ENCODE measurements at regions not wholly inside any gene's neighbourhood (a gene's known extent, or its start where the extent isn't known, plus 50 kb on each side); places are given as distances from the start of the nearest gene placed in this dataset.
A peak's percentile ranks its signal among the peaks of the same experiment; 100 is the strongest.

DNA sequence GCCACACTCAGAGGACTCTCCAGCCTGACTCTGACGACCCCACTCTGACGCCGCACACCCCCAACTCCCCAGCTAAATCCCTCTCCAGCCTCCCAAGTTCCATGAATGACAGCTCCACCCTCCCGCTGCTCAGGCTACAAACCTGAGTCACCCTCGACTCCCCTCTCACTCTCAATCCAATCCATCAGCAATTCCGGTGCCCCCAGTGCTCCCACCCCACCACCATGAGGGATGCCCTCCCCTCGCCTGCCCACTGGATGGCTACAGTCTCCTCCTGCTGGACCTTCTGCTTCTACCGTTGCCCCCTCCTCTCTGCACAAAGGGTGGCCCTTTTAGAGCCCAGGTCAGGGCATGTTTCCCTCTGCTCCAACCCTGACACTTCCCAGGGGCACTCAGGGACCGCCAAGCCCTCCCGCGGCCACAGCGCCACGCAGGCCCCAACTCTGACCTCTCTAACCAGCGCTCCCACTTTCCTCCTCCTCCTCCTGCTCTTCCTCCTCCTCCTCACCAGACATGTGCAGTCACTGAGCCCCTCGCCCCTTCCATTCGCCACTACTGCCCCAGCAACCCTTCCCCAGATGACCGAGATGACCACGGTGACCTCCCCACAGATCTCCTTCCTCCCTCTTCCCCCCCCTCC is 69.5 kb upstream of the NUP50 start:
- H3K27ac ChIP-seq = no peak overlapping the region
- no peak for TF ChIP-seq CTCF (IDR thresholded peaks at IDR 0.05)
- no peak for TF ChIP-seq ZFX (IDR thresholded peaks at IDR 0.05; ENCODE audit: borderline replicate concordance)

- TF ChIP-seq ZFX (IDR thresholded peaks at IDR 0.05; ENCODE audit: borderline replicate concordance) (no peak), CTCF (IDR thresholded peaks at IDR 0.05) (no peak)
- no peak overlapping the region for H3K27ac ChIP-seq
Observed at GRCh38 chr22:45094825-45095224, 68.9 kb upstream of the NUP50 start.

- TF ChIP-seq CTCF (IDR thresholded peaks at IDR 0.05) (peak; percentile 90), ZFX (IDR thresholded peaks at IDR 0.05; ENCODE audit: borderline replicate concordance) (no peak)
- H3K27ac ChIP-seq = no peak overlapping the region
Observed at GRCh38 chr22:45096256-45096907, 67.3 kb upstream of the NUP50 start.

GRCh38 chr22:45097061-45097460 is 66.7 kb upstream of the NUP50 start:
- TF ChIP-seq CTCF (IDR thresholded peaks at IDR 0.05) (no peak), ZFX (IDR thresholded peaks at IDR 0.05; ENCODE audit: borderline replicate concordance) (no peak)
- H3K27ac ChIP-seq = no peak overlapping the region

- TF ChIP-seq CTCF (IDR thresholded peaks at IDR 0.05) = no peak
- no peak for TF ChIP-seq ZFX (IDR thresholded peaks at IDR 0.05; ENCODE audit: borderline replicate concordance)
Observed at GRCh38 chr22:45098056-45098455, 65.7 kb upstream of the NUP50 start.

GRCh38 chr22:45099961-45100360 is 63.8 kb upstream of the NUP50 start:
- TF ChIP-seq CTCF (IDR thresholded peaks at IDR 0.05) = no peak
- no peak for TF ChIP-seq ZFX (IDR thresholded peaks at IDR 0.05; ENCODE audit: borderline replicate concordance)
- H3K27ac ChIP-seq = no peak overlapping the region

More at GRCh38 chr22:45098056-45098455, 65.7 kb upstream of the NUP50 start:
- no peak overlapping the region for H3K27ac ChIP-seq

- no peak overlapping the region for H3K27ac ChIP-seq
- TF ChIP-seq ZFX (IDR thresholded peaks at IDR 0.05; ENCODE audit: borderline replicate concordance) (no peak), CTCF (IDR thresholded peaks at IDR 0.05) (peak; percentile 71)
Observed at GRCh38 chr22:45101515-45102227, 62.1 kb upstream of the NUP50 start.
